ENCODE measurements at regions not wholly inside any gene's neighbourhood (a gene's known extent, or its start where the extent isn't known, plus 50 kb on each side); places are given as distances from the start of the nearest gene placed in this dataset.
"Not testable (repeated sequence)": the region's sequence is repeated elsewhere in the genome, so short reads cannot be mapped to it uniquely, and the experiment has no call there.

DNA sequence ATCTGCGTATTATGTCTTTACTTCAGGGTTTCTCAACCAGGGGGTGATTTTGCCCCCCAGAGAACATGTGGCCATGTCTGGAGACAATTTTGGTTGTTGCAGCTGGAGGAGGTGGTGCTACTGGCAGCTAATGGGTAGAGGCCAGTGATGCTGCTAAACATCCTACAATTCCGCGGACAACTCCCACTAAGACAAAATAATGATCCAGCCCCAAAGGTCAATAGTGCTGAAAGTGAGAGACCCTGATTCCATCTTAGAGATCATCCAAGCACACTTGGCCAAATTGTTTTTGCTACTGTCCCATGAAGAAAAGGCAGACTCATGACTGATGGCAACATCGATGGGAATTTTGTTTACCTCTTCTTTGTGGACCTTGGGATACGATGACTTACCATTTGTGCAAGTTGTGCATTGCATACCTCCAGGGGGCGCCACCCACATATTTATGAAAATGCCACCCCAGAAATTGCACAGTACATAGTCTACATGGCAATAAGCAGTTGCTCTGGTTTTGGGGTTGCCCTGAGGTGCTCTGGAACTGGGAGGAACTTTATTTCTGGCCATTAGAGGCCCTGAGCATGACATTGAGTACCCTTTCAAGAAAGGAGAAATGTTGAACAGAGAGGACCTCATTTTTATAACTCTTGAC, 144.3 kb downstream of the UNC93B1 start:
- H4K20me1 ChIP-seq (replicated peaks in 1 of 2; ENCODE audit: control insufficient read depth in 1 of 2, insufficient read depth in 2 of 2, low read length in 2 of 2); H3K9me3 ChIP-seq (ENCODE audit: insufficient read depth in 2 of 2, low read depth in 1 of 2, low read length in 1 of 2); H4K91ac ChIP-seq (replicated peaks; ENCODE audit: insufficient read length, low read length); H3K36me3 ChIP-seq (ENCODE audit: control insufficient read depth in 2 of 4, insufficient read depth in 4 of 4, low read length in 3 of 4); H2BK120ac ChIP-seq (replicated peaks; ENCODE audit: low read depth, low read length); FAIRE-seq; POLR2A ChIA-PET (ENCODE audit: partially characterized antibody); H4K5ac ChIP-seq (ENCODE audit: insufficient read length, low read depth, low read length); H2BK20ac ChIP-seq (ENCODE audit: low read length); H3K4me3 ChIP-seq (ENCODE audit: extremely low read depth in 1 of 4, insufficient read depth in 2 of 4, low read depth in 3 of 4, low read length in 4 of 4); H3K79me2 ChIP-seq (ENCODE audit: control insufficient read depth in 1 of 2, insufficient read depth in 2 of 2, low read length in 2 of 2); H3K18ac ChIP-seq (ENCODE audit: extremely low read depth, low read length); H3K23me2 ChIP-seq (ENCODE audit: low read depth, low read length); H3K9ac ChIP-seq (replicated peaks in 1 of 4; ENCODE audit: extremely low read depth in 1 of 4, low read depth in 3 of 4, low read length in 3 of 4); H3K4me2 ChIP-seq (ENCODE audit: insufficient read depth in 1 of 2, low read depth in 2 of 2, low read length in 2 of 2); H3K4ac ChIP-seq (replicated peaks; ENCODE audit: insufficient read length, low read depth, low read length); DNase-seq (ENCODE audit: low read depth in 1 of 2, low spot score in 2 of 2); H2AFZ ChIP-seq (ENCODE audit: low read length); H3K56ac ChIP-seq (replicated peaks; ENCODE audit: insufficient read length, low read depth, low read length); H3K4me1 ChIP-seq (replicated peaks in 1 of 4; ENCODE audit: control insufficient read depth in 3 of 4, insufficient read depth in 4 of 4, low read length in 3 of 4); CTCF ChIA-PET (ENCODE audit: partially characterized antibody); H4K8ac ChIP-seq (ENCODE audit: extremely low read depth, insufficient read depth, low read length); H3K23ac ChIP-seq (ENCODE audit: insufficient read length); H3K14ac ChIP-seq (ENCODE audit: insufficient read length); H2BK15ac ChIP-seq (ENCODE audit: low read length); H3K79me1 ChIP-seq (ENCODE audit: low read depth, low read length); H2BK5ac ChIP-seq (ENCODE audit: low read depth, low read length); H2AK5ac ChIP-seq (ENCODE audit: low read depth, low read length); H2BK12ac ChIP-seq (ENCODE audit: low read depth, low read length); H3K27me3 ChIP-seq (replicated peaks in 1 of 4; ENCODE audit: control insufficient read depth in 3 of 4, extremely low read depth in 1 of 4, insufficient read depth in 3 of 4, low read length in 3 of 4); H3K27ac ChIP-seq (ENCODE audit: low read depth, low read length): not testable (repeated sequence)
- WGBS, 2 experiments (ENCODE audit: extremely low coverage in 1 of 2, insufficient coverage in 1 of 2, insufficient read length in 1 of 2, insufficient replicate concordance in 2 of 2, low coverage in 1 of 2, low lambda C conversion rate in 2 of 2, missing lambda C conversion rate in 1 of 2), result 83% methylated on average over 5 of the region's 6 CpGs; no CpG with 5 or more reads in 1 of the 2 experiments
- peak in 1 of 2 experiments; percentile 38; a peak in 2 of 4 replicates for TF ChIP-seq RAD21 (IDR thresholded peaks at IDR 0.05 in 1 of 2, conservative IDR thresholded peaks at IDR 0.05 in 1 of 2; ENCODE audit: low read depth in 2 of 2, low read length in 2 of 2)
- TF ChIP-seq, protein P1, sequence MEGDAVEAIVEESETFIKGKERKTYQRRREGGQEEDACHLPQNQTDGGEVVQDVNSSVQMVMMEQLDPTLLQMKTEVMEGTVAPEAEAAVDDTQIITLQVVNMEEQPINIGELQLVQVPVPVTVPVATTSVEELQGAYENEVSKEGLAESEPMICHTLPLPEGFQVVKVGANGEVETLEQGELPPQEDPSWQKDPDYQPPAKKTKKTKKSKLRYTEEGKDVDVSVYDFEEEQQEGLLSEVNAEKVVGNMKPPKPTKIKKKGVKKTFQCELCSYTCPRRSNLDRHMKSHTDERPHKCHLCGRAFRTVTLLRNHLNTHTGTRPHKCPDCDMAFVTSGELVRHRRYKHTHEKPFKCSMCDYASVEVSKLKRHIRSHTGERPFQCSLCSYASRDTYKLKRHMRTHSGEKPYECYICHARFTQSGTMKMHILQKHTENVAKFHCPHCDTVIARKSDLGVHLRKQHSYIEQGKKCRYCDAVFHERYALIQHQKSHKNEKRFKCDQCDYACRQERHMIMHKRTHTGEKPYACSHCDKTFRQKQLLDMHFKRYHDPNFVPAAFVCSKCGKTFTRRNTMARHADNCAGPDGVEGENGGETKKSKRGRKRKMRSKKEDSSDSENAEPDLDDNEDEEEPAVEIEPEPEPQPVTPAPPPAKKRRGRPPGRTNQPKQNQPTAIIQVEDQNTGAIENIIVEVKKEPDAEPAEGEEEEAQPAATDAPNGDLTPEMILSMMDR (IDR thresholded peaks at IDR 0.05; ENCODE audit: control extremely low read depth in 1 of 3, insufficient read depth in 1 of 3, low read depth in 1 of 3, low read length in 3 of 3), result peak in 1 of 3 experiments; percentile 1; a peak in 1 of 4 replicates

Data from H1 (cell line).